HG02884 (cell line): ENCODE measurements at regions not wholly inside any gene's neighbourhood (a gene's known extent, or its start where the extent isn't known, plus 50 kb on each side); places are given as distances from the start of the nearest gene placed in this dataset.

Experiments used
- ATAC-seq: cut with Tn5 transposase; IDR thresholded peaks from one replicate; pipeline ENCODE4 v1.9.1; 2021; ENCODE audit warnings: mild to moderate bottlenecking, moderate library complexity; ENCODE audit not compliant: unreplicated experiment

- no peak for ATAC-seq
Measured at GRCh38 chr15:47991357-47991756, 129.4 kb upstream of the SLC24A5 start.

- no peak for ATAC-seq
Measured at GRCh38 chr15:47993051-47993450, 127.7 kb upstream of the SLC24A5 start.

GRCh38 chr15:47997195-47998080 is 123.4 kb upstream of the SLC24A5 start:
- ATAC-seq: no peak

- ATAC-seq: no peak
Measured at GRCh38 chr15:47998619-47999019, 122.2 kb upstream of the SLC24A5 start.

- ATAC-seq: peak; percentile 95
Measured at GRCh38 chr15:48001393-48002039, 119.3 kb upstream of the SLC24A5 start.

GRCh38 chr15:48002767-48003166 is 118.0 kb upstream of the SLC24A5 start:
- no peak for ATAC-seq

- no peak for ATAC-seq
Measured at GRCh38 chr15:48003441-48003840, 117.3 kb upstream of the SLC24A5 start.

- ATAC-seq: no peak
Measured at GRCh38 chr15:48005077-48005476, 115.7 kb upstream of the SLC24A5 start.

- no peak for ATAC-seq
Measured at GRCh38 chr15:48006031-48006511, 114.7 kb upstream of the SLC24A5 start.

- ATAC-seq: no peak
Measured at GRCh38 chr15:48010316-48010715, 110.5 kb upstream of the SLC24A5 start.

- no peak for ATAC-seq
Measured at GRCh38 chr15:48012191-48012590, 108.6 kb upstream of the SLC24A5 start.

- no peak for ATAC-seq
Measured at GRCh38 chr15:48016865-48017264, 103.9 kb upstream of the SLC24A5 start.

- no peak for ATAC-seq
Measured at GRCh38 chr15:48017747-48018146, 103.0 kb upstream of the SLC24A5 start.

GRCh38 chr15:48020166-48020565 is 100.6 kb upstream of the SLC24A5 start:
- ATAC-seq: peak; percentile 69

GRCh38 chr15:48021336-48022086 is 99.3 kb upstream of the SLC24A5 start:
- ATAC-seq: no peak

- no peak for ATAC-seq
Measured at GRCh38 chr15:48025118-48025517, 95.7 kb upstream of the SLC24A5 start.

GRCh38 chr15:48028712-48029111 is 92.1 kb upstream of the SLC24A5 start:
- no peak for ATAC-seq

GRCh38 chr15:48029642-48030041 is 91.1 kb upstream of the SLC24A5 start:
- no peak for ATAC-seq

- no peak for ATAC-seq
Measured at GRCh38 chr15:48031466-48031865, 89.3 kb upstream of the SLC24A5 start.

- ATAC-seq: no peak
Measured at GRCh38 chr15:48031973-48032372, 88.8 kb upstream of the SLC24A5 start.

GRCh38 chr15:48032911-48033310 is 87.9 kb upstream of the SLC24A5 start:
- no peak for ATAC-seq
